ENCODE measurements at regions not wholly inside any gene's neighbourhood (a gene's known extent, or its start where the extent isn't known, plus 50 kb on each side); places are given as distances from the start of the nearest gene placed in this dataset.

GRCh38 chr13:62126400-62126799, 710.8 kb upstream of the PCDH20 start:
- TF ChIP-seq ZNF565 (CRISPR knock-in tag; conservative IDR thresholded peaks at IDR 0.05; ENCODE audit: low read depth) = no peak
- no peak for TF ChIP-seq BACH2 (CRISPR knock-in tag; IDR thresholded peaks at IDR 0.05; ENCODE audit: borderline replicate concordance)
- TF ChIP-seq ZNF8 (CRISPR knock-in tag; IDR thresholded peaks at IDR 0.05) = no peak
- no peak for TF ChIP-seq ARNTL (CRISPR knock-in tag; IDR thresholded peaks at IDR 0.05; ENCODE audit: borderline replicate concordance, low read depth)
- TF ChIP-seq ZFP3 (CRISPR knock-in tag; IDR thresholded peaks at IDR 0.05) = no peak
